Left ventricle myocardium inferior (tissue), 1 donor: ENCODE measurements at regions not wholly inside any gene's neighbourhood (a gene's known extent, or its start where the extent isn't known, plus 50 kb on each side); places are given as distances from the start of the nearest gene placed in this dataset.

Experiments
- DNase-seq: peaks from one replicate; pipeline ENCODE4 v3.0.0-alpha.2; 2020
- H3K27ac ChIP-seq: fragments of 200-600 bp; replicated peaks from 2 replicates; pipeline ENCODE4 v1.8.0; 2021
- H3K27me3 ChIP-seq: fragments of 200-600 bp; 2 replicates; pipeline ENCODE4 v1.8.0; 2021; ENCODE audit warnings: low read depth
- H3K36me3 ChIP-seq: fragments of 200-600 bp; 2 replicates; pipeline ENCODE4 v1.8.0; 2021
- H3K4me1 ChIP-seq: fragments of 200-600 bp; 2 replicates; pipeline ENCODE4 v1.8.0; 2021
- H3K4me3 ChIP-seq: fragments of 200-600 bp; 2 replicates; pipeline ENCODE4 v1.8.0; 2021; ENCODE audit warnings: mild to moderate bottlenecking, moderate library complexity
- H3K9me3 ChIP-seq: fragments of 200-600 bp; replicated peaks from 2 replicates; pipeline ENCODE4 v1.8.0; 2021
- intact Hi-C: fragments of 100-400 bp; cut with micrococcal nuclease; formaldehyde crosslinking; loops from one replicate; pipeline ENCODE4 v1.11.0; 2022
- TF ChIP-seq, protein P1 (sequence below): fragments of 200-600 bp; IDR thresholded peaks from 2 replicates; pipeline ENCODE4 v1.8.0; 2021; ENCODE audit warnings: antibody characterized with exemption, mild to moderate bottlenecking, borderline replicate concordance
- donor health status: DM: no; HTN: yes; CAD: no; lungs with severe emphysema.

DNA sequence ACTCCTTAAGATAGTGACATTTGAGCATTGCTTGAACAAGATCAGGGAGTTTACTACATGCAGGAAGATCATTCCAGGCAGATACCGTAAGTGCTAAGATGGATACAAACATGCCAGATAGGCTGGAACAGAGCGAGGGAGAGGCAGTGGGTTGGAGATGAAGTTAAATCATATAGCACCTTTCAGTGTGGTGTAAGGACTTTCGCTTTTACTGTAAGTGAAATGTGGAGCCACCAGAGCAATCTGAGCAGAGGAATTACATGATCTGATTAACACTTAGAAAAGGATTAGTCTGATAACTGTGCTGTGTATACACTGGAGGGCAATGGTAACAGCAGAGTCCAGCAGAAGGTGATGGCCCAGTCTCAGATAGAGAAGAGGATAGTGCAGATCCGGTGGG is 163.0 kb upstream of the SSTR1 start:
- no peak overlapping the region for H3K4me3 ChIP-seq
- TF ChIP-seq, protein P1, sequence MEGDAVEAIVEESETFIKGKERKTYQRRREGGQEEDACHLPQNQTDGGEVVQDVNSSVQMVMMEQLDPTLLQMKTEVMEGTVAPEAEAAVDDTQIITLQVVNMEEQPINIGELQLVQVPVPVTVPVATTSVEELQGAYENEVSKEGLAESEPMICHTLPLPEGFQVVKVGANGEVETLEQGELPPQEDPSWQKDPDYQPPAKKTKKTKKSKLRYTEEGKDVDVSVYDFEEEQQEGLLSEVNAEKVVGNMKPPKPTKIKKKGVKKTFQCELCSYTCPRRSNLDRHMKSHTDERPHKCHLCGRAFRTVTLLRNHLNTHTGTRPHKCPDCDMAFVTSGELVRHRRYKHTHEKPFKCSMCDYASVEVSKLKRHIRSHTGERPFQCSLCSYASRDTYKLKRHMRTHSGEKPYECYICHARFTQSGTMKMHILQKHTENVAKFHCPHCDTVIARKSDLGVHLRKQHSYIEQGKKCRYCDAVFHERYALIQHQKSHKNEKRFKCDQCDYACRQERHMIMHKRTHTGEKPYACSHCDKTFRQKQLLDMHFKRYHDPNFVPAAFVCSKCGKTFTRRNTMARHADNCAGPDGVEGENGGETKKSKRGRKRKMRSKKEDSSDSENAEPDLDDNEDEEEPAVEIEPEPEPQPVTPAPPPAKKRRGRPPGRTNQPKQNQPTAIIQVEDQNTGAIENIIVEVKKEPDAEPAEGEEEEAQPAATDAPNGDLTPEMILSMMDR = no peak
- intact Hi-C loops = no loop called here
- H3K9me3 ChIP-seq = peaks cover 20% of the 10 kb centered on the region
- no peak for DNase-seq
- no peak overlapping the region for H3K27ac ChIP-seq
- no peaks in the 10 kb centered on the region for H3K36me3 ChIP-seq
- H3K27me3 ChIP-seq = no peaks in the 10 kb centered on the region
- no peaks in the 10 kb centered on the region for H3K4me1 ChIP-seq

DNA sequence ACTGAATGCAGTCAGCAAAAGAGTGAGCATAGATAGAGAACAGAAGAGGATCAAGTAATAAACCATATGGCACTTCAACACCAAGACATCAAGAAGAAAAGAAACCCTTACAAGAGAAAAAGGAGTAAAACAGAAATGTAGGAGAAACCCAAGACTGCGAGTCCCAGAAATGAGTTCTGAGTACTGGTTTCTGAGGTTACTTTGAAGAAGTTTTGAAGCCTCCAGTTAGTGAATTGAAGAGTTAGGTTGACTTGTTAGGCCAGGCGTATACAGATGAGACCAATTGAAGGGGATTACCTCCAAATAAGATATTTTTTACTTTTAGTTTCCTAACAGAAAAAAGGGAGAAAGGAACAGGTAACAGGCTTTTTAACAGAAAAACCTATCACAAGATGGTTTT is 162.2 kb upstream of the SSTR1 start:
- no peak overlapping the region for H3K27ac ChIP-seq
- H3K9me3 ChIP-seq = peaks cover 24% of the 10 kb centered on the region
- H3K4me1 ChIP-seq = no peaks in the 10 kb centered on the region
- H3K4me3 ChIP-seq = no peak overlapping the region
- TF ChIP-seq, protein P1 = no peak
- DNase-seq = no peak
- H3K27me3 ChIP-seq = no peaks in the 10 kb centered on the region
- H3K36me3 ChIP-seq = no peaks in the 10 kb centered on the region
- intact Hi-C loops = no loop called here

DNA sequence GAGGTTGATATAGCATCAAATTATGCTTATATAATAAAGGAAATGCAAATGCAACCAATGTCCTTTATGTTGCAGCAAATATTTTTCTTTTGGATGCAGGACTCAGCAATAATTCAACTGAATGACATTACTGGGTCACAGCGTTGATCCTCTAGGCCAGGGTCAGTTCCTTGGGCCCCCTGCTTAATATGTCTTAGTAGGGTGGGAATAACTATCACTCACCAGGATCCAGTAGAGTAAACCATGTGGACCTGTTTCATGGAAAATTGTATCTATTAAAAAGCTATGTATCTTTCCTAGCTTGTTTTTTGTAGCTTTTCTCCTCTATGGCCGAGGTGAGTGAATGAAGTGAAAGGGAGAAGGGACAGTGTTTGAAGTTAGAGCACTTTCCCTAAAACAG is 161.5 kb upstream of the SSTR1 start:
- Histone ChIP-seq H3K4me3 (no peak overlapping the region), H3K36me3 (no peaks in the 10 kb centered on the region), H3K4me1 (no peaks in the 10 kb centered on the region), H3K9me3 (peaks cover 24% of the 10 kb centered on the region), H3K27ac (no peak overlapping the region), H3K27me3 (no peaks in the 10 kb centered on the region)
- intact Hi-C loops = no loop called here
- no peak for DNase-seq
- TF ChIP-seq, protein P1 = no peak

DNA sequence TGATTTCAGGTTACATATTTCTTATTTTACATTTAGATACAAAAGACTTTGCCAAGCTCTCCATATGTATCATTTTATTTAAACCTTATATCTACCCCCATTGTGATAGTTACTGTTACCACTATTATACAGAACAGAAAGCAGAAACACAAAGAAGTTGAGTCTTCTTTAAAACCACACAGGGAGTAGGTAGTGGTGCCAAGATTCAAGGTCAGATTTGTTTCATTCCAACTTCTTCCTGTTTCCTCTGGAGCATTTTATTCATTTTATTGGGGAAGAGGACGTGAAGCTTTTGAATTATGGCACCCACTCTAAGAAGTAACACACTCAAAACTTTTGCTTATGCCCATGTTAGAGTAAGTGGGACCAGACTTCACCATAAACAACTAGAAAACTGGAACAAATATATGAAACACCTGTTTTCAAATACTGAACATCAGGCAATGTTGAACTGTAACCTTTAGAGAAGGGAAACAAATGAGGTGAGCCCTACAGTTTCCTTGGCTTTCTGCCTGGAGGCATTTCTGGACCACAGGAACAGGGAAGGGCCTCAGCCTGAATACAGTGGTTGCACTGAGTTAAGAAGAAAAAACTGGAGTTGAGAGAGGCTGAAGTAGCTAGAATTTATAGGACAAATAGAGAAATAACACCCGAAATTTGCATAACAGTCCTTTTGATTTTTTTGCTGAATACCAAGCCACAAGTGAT is 160.4 kb upstream of the SSTR1 start:
- H3K4me3 ChIP-seq = no peak overlapping the region
- TF ChIP-seq, protein P1 = no peak
- intact Hi-C loops = no loop called here
- H3K9me3 ChIP-seq = peaks cover 24% of the 10 kb centered on the region
- no peaks in the 10 kb centered on the region for H3K4me1 ChIP-seq
- no peak for DNase-seq
- no peak overlapping the region for H3K27ac ChIP-seq
- no peaks in the 10 kb centered on the region for H3K36me3 ChIP-seq
- H3K27me3 ChIP-seq = no peaks in the 10 kb centered on the region

DNA sequence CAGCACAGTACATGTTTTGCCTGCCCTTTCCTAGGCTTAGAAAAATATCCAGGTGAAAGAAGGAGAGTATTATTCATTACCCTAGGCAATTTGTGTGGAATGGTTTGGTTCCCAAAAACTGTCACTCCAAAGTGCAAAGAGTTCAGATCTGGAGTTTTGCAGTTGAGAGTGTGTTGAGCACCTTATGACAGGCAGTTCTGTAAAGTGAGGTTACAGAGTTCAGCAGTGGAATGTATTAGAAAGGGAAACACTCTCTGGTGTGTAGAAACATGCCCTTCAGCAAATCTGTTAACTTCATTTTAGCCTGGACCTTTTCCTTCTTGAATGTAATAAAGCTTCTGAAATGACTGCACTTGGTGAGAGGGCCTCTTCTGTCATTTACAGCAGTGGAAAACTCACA is 154.0 kb upstream of the SSTR1 start:
- DNase-seq = no peak
- Histone ChIP-seq H3K27ac (no peak overlapping the region), H3K4me1 (no peaks in the 10 kb centered on the region), H3K36me3 (no peaks in the 10 kb centered on the region), H3K27me3 (no peaks in the 10 kb centered on the region), H3K9me3 (peaks cover 16% of the 10 kb centered on the region), H3K4me3 (no peak overlapping the region)
- TF ChIP-seq, protein P1 = no peak
- intact Hi-C loops = no loop called here
